GM18505 (cell line): ENCODE measurements at regions not wholly inside any gene's neighbourhood (a gene's known extent, or its start where the extent isn't known, plus 50 kb on each side); places are given as distances from the start of the nearest gene placed in this dataset.

Source experiments
- ATAC-seq: cut with Tn5 transposase; IDR thresholded peaks from one replicate; pipeline ENCODE4 v1.9.1; 2021; ENCODE audit not compliant: unreplicated experiment
- POLR2A ChIP-seq: IDR thresholded peaks from 4 replicates; pipeline ENCODE4 v1.6.1; 2011; ENCODE audit warnings: borderline replicate concordance; ENCODE audit not compliant: insufficient read depth, insufficient read length; ENCODE audit errors: extremely low read depth

GRCh38 chr3:30464381-30464780 lies 142.0 kb upstream of the TGFBR2 start:
- ATAC-seq: no peak
- no peak for TF ChIP-seq POLR2A

GRCh38 chr3:30465454-30465853 lies 140.9 kb upstream of the TGFBR2 start:
- no peak for ATAC-seq
- no peak for TF ChIP-seq POLR2A

DNA sequence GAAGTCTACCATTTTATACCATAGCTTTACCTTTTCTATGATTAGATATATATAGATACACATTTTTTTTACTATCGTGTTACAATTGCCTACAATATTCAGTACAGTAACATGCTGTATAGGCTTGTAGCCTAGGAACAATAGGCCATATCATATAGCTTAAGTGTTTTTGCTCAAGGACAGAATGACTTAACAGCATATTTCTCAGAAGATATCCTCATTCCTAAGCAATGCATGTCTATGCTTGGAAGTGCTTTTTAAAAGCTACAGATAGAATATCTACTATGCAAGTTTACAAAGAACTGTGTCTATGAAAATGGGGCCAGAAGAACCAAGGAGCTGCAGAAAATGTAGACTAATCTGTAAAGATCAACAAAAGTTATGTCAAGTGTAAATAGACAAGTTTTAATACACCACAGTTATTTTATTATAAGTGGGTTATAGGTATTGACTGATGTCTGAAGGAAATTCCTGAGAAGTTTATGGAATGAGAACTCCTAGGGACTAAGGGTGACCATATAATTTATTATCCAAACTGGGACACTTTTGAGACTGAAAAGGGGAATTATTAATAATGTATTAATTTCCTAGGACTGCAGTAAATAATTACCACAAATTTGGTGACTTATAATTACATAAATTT lies 138.7 kb upstream of the TGFBR2 start:
- no peak for TF ChIP-seq POLR2A
- no peak for ATAC-seq

DNA sequence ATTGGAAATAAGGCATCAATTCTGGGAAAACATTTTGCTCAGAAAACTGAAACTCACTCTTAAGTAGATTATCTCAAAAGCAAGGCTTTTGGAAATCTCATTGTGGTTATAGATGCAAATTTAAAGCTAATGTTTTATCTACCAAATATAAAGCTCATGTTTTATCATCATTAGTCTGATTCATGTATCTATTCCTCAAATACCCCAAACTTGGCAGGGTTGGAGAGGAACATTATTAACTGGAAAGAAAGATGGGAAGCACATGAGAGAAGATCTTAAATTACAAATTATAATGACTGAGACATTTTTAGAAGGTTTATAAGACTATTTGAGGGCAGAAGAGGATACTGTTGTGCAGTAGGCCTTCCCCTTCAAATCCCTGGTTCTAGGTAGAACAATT lies 137.3 kb upstream of the TGFBR2 start:
- no peak for TF ChIP-seq POLR2A
- ATAC-seq: no peak

DNA sequence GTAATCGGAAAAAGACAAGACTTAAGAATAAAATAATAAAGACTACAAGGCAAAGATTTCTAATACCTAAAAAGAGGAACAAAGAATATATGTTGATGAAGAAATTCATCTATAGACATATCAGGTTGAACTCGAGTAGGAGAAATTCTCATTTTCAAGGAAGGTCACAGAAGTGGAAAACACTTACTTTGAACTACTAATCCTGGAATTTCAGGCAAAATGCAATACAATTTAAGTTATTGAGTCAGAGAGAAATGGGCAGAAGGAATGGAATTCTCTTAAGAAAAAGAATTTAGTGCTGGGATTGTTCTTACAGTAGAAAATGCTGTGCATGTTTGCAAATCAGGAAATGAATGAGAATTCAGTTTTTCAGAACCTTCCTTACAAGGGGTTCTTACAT lies 135.9 kb upstream of the TGFBR2 start:
- no peak for ATAC-seq

GRCh38 chr3:30471066-30471465 lies 135.3 kb upstream of the TGFBR2 start:
- no peak for TF ChIP-seq POLR2A
- no peak for ATAC-seq

More for the DNA sequence above, 135.9 kb upstream of the TGFBR2 start:
- TF ChIP-seq POLR2A: no peak

DNA sequence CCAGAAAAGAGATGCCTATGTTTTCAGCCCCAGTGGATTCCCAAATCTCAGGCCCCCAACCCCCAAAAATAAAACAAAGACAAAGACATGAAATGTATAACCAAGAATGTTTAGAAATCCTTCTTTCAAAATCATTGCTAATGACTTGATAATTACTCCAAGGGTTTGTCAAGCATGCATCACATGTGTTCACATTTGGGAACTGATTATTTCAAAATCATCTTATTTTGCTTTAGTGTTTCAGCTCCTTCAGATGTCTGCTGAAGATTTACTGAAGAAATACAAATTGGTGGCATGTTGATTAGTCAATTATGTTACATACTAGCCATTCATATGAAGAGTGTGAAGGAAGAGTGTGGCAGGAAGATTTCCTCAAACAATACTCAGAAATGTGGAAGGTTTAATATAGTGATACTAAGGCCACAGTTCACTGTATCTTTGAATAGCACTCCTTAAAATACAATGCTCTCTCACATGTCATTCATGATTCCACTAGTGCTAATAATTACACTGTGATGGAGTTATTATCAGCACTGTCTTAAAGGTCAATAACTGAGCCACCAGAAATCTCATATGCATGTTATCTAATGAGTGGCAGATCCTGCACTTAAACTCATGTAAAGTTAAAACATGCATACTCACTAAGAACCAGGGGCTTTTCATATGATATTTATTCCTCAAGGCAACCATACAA lies 134.5 kb upstream of the TGFBR2 start:
- no peak for ATAC-seq
- TF ChIP-seq POLR2A: no peak

GRCh38 chr3:30473374-30474051 lies 132.9 kb upstream of the TGFBR2 start:
- ATAC-seq: no peak
- TF ChIP-seq POLR2A: no peak

- no peak for ATAC-seq
- TF ChIP-seq POLR2A: no peak
These were observed 132.0 kb upstream of the TGFBR2 start for GRCh38 chr3:30474371-30474770.

DNA sequence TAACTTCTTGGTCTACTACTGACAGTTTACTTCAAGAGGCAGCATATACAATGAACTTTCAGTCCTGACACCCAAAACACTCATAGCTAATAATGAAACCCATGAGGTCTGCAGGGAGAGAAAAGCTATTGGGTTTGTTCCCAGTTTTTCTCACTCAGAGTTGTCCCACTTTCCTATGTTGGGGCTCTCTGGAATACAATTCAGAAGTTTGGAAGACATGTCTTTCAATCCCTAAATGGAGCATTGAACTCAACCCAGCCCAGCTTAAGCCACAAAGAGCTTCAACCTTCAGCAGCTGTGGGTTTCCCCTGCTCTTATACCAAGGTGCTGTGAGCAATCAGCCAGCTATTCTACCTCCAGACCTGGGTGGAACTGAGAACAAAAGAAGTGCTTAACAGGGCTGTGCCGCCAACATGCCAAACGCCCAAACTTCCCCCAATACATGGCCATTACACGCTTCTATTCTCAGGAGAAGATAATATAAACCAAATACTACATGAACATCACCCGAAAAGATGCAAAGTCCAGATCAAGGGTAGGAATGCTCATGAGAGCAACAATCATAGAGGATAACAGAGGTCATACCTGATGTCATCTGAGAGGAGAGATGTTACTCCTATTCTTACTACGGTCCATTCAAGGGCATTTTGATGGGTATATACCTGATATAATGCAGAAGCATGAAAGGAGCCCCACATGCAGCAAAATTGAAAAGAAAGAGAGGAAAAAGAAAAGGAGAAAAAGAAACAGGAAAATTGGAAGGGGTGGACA lies 131.2 kb upstream of the TGFBR2 start:
- peak; percentile 93 for ATAC-seq
- no peak for TF ChIP-seq POLR2A

- no peak for ATAC-seq
- TF ChIP-seq POLR2A: no peak
These were observed 130.6 kb upstream of the TGFBR2 start for GRCh38 chr3:30475809-30476178.

GRCh38 chr3:30476368-30477084 lies 129.9 kb upstream of the TGFBR2 start:
- ATAC-seq: peak; percentile 48
- TF ChIP-seq POLR2A: no peak
